ENCODE measurements at regions not wholly inside any gene's neighbourhood (a gene's known extent, or its start where the extent isn't known, plus 50 kb on each side); places are given as distances from the start of the nearest gene placed in this dataset.

DNA sequence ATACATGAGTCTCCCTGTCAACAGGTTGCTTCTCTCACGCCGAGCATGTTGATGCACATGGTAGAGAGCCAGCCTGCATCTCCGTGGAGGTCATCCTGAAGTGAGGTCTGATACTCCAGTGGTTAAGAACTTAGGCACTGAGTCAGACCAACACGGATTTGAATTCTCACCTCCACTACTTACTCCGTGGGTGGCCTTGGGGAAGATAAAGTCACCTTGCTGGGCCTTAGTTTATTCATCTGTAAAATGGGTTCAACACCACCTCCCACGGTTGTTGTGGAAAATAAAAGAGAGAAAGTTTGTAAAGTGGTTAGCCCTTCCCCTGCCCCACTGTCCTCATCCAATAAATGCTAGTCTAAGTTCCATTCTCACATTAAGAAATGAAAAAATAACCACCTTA is 408.9 kb downstream of the MED13L start:
- H3K9ac ChIP-seq (ENCODE audit: insufficient read depth, low read length, poor library complexity, severe bottlenecking) = no peak overlapping the region
- Mint-ChIP-seq H3K27me3 (ENCODE audit: low read depth in 3 of 3) (peaks cover 2 to 8% (median 3%) of the 10 kb centered on the region in 3 donors), H3K36me3 (no peaks in the 10 kb centered on the region), H3K27ac (no peak overlapping the region), H3K9me3 (peaks cover 0 to 2% (median 0%) of the 10 kb centered on the region in 7 donors), H3K4me1 (no peaks in the 10 kb centered on the region), H3K4me3 (no peak overlapping the region)
- intact Hi-C loops (cut with micrococcal nuclease) = no loop called here
- H3K36me3 ChIP-seq (replicated peaks in 1 of 2; ENCODE audit: control insufficient read depth in 1 of 2, insufficient read depth in 2 of 2, low read length in 2 of 2) = no peaks in the 10 kb centered on the region
- no peak for TF ChIP-seq CTCF (IDR thresholded peaks at IDR 0.05)
- H4K20me1 ChIP-seq (ENCODE audit: insufficient read depth, low read length) = no peaks in the 10 kb centered on the region
- no peak overlapping the region for H3K27ac ChIP-seq (ENCODE audit: low read depth in 1 of 2, low read length in 2 of 2)
- H3K27me3 ChIP-seq (ENCODE audit: control insufficient read depth in 2 of 2, insufficient read depth in 2 of 2, low read length in 2 of 2) = peaks cover 2 to 9% of the 10 kb centered on the region in 2 donors
- H2AFZ ChIP-seq (ENCODE audit: insufficient read depth, low read depth, low read length, poor library complexity, severe bottlenecking) = no peak overlapping the region
- no peak overlapping the region for H3K4me2 ChIP-seq (replicated peaks; ENCODE audit: extremely low read depth, low read length, poor library complexity, severe bottlenecking)
- H3K4me1 ChIP-seq (ENCODE audit: control insufficient read depth in 1 of 2, insufficient read depth in 2 of 2, low read length in 2 of 2) = no peaks in the 10 kb centered on the region
- 78% methylated on average over 2 of the region's 6 CpGs for WGBS (ENCODE audit: insufficient coverage)
- no peak for DNase-seq
- no peaks in the 10 kb centered on the region for H3K79me2 ChIP-seq (ENCODE audit: insufficient read depth, low read length)
- no peaks in the 10 kb centered on the region for H3K9me3 ChIP-seq (replicated peaks in 1 of 2; ENCODE audit: control insufficient read depth in 1 of 2, insufficient read depth in 1 of 2, low read length in 2 of 2)
- H3K4me3 ChIP-seq (replicated peaks in 1 of 3; ENCODE audit: low read depth in 2 of 3, low read length in 3 of 3) = no peak overlapping the region

- Histone ChIP-seq H3K36me3 (replicated peaks in 1 of 2; ENCODE audit: control insufficient read depth in 1 of 2, insufficient read depth in 2 of 2, low read length in 2 of 2) (no peaks in the 10 kb centered on the region), H3K4me2 (replicated peaks; ENCODE audit: extremely low read depth, low read length, poor library complexity, severe bottlenecking) (no peak overlapping the region), H3K4me3 (replicated peaks in 1 of 3; ENCODE audit: low read depth in 2 of 3, low read length in 3 of 3) (no peak overlapping the region), H3K79me2 (ENCODE audit: insufficient read depth, low read length) (no peaks in the 10 kb centered on the region), H3K4me1 (ENCODE audit: control insufficient read depth in 1 of 2, insufficient read depth in 2 of 2, low read length in 2 of 2) (no peaks in the 10 kb centered on the region), H2AFZ (ENCODE audit: insufficient read depth, low read depth, low read length, poor library complexity, severe bottlenecking) (no peak overlapping the region), H4K20me1 (ENCODE audit: insufficient read depth, low read length) (no peaks in the 10 kb centered on the region), H3K9me3 (replicated peaks in 1 of 2; ENCODE audit: control insufficient read depth in 1 of 2, insufficient read depth in 1 of 2, low read length in 2 of 2) (no peaks in the 10 kb centered on the region), H3K9ac (ENCODE audit: insufficient read depth, low read length, poor library complexity, severe bottlenecking) (no peak overlapping the region), H3K27me3 (ENCODE audit: control insufficient read depth in 2 of 2, insufficient read depth in 2 of 2, low read length in 2 of 2) (peaks cover 1 to 4% of the 10 kb centered on the region in 2 donors), H3K27ac (ENCODE audit: low read depth in 1 of 2, low read length in 2 of 2) (no peak overlapping the region)
- Mint-ChIP-seq H3K4me1 (no peaks in the 10 kb centered on the region), H3K9me3 (peaks cover 0 to 2% (median 0%) of the 10 kb centered on the region in 7 donors), H3K27ac (no peak overlapping the region), H3K36me3 (no peaks in the 10 kb centered on the region), H3K4me3 (no peak overlapping the region), H3K27me3 (ENCODE audit: low read depth in 3 of 3) (peaks cover 3 to 7% (median 4%) of the 10 kb centered on the region in 3 donors)
- intact Hi-C loops (cut with micrococcal nuclease) = no loop called here
- no peak for TF ChIP-seq CTCF (IDR thresholded peaks at IDR 0.05)
- no peak for DNase-seq
- 92% methylated on average over 2 of the region's 4 CpGs for whole genome bisulfite sequencing (ENCODE audit: insufficient coverage)
Measured at GRCh38 chr12:115867854-115868253, 409.6 kb downstream of the MED13L start.
